NB4 (cell line): ENCODE measurements at regions not wholly inside any gene's neighbourhood (a gene's known extent, or its start where the extent isn't known, plus 50 kb on each side); places are given as distances from the start of the nearest gene placed in this dataset.

Experiments used
- DNase-seq: peaks from one replicate; pipeline ENCODE4 v3.0.0; 2010; ENCODE audit warnings: low read depth
- H3K4me3 ChIP-seq: one replicate; pipeline ENCODE4 v1.5.1; 2011; ENCODE audit warnings: mild to moderate bottlenecking, low read depth, low read length, moderate library complexity
- CTCF ChIP-seq: IDR thresholded peaks from one replicate; pipeline ENCODE4 v1.5.1; 2012; ENCODE audit warnings: low read depth, low read length
- MAX ChIP-seq: IDR thresholded peaks from 2 replicates; pipeline ENCODE4 v1.6.1; 2011; ENCODE audit warnings: low read depth, low read length
- MYC ChIP-seq: IDR thresholded peaks from 2 replicates; pipeline ENCODE4 v1.6.1; 2011; ENCODE audit warnings: low read depth, low read length
- POLR2A ChIP-seq: IDR thresholded peaks from 2 replicates; pipeline ENCODE4 v1.6.1; 2011; ENCODE audit warnings: mild to moderate bottlenecking; ENCODE audit not compliant: insufficient read length; ENCODE audit errors: extremely low read depth

- DNase-seq = no peak
- no peak for TF ChIP-seq CTCF
- TF ChIP-seq MAX = no peak
- TF ChIP-seq MYC = no peak
- no peak for TF ChIP-seq POLR2A
- no peak overlapping the region for H3K4me3 ChIP-seq
These were observed 614.9 kb upstream of the LRRC4C start for GRCh38 chr11:42074306-42074705.

- TF ChIP-seq MYC = no peak
- no peak for TF ChIP-seq MAX
- no peak for TF ChIP-seq POLR2A
- no peak for TF ChIP-seq CTCF
- no peak overlapping the region for H3K4me3 ChIP-seq
- DNase-seq = no peak
These were observed 615.7 kb upstream of the LRRC4C start for GRCh38 chr11:42075180-42075579.

- DNase-seq = no peak
- H3K4me3 ChIP-seq = no peak overlapping the region
- TF ChIP-seq CTCF = no peak
- TF ChIP-seq POLR2A = no peak
- TF ChIP-seq MYC = no peak
- no peak for TF ChIP-seq MAX
These were observed 618.3 kb upstream of the LRRC4C start for GRCh38 chr11:42077794-42078193.

- TF ChIP-seq MAX (no peak), MYC (no peak), CTCF (no peak), POLR2A (no peak)
- peak; percentile 31 for DNase-seq
- H3K4me3 ChIP-seq = no peak overlapping the region
These were observed 626.3 kb upstream of the LRRC4C start for GRCh38 chr11:42085736-42086135.

- no peak overlapping the region for H3K4me3 ChIP-seq
- TF ChIP-seq POLR2A = no peak
- no peak for TF ChIP-seq MYC
- no peak for TF ChIP-seq CTCF
- no peak for TF ChIP-seq MAX
- no peak for DNase-seq
These were observed 634.1 kb upstream of the LRRC4C start for GRCh38 chr11:42093541-42093940.

- H3K4me3 ChIP-seq = no peak overlapping the region
- DNase-seq = no peak
- TF ChIP-seq MAX = no peak
- no peak for TF ChIP-seq POLR2A
- no peak for TF ChIP-seq CTCF
- TF ChIP-seq MYC = no peak
These were observed 638.6 kb upstream of the LRRC4C start for GRCh38 chr11:42098075-42098474.
